GM21717 (cell line): ENCODE measurements at regions not wholly inside any gene's neighbourhood (a gene's known extent, or its start where the extent isn't known, plus 50 kb on each side); places are given as distances from the start of the nearest gene placed in this dataset.
"Not testable (repeated sequence)": the region's sequence is repeated elsewhere in the genome, so short reads cannot be mapped to it uniquely, and the experiment has no call there.

ENCODE experiments used
- ATAC-seq: cut with Tn5 transposase; IDR thresholded peaks from one replicate; pipeline ENCODE4 v1.9.1; 2021; ENCODE audit warnings: mild to moderate bottlenecking, moderate library complexity; ENCODE audit not compliant: unreplicated experiment

GRCh38 chr14:22266142-22266442 lies 322.9 kb downstream of the DAD1 start:
- no peak for ATAC-seq

- no peak for ATAC-seq
Observed at GRCh38 chr14:22265319-22266141, 323.5 kb downstream of the DAD1 start.

- no peak for ATAC-seq
Observed at GRCh38 chr14:22264759-22265158, 324.3 kb downstream of the DAD1 start.

- no peak for ATAC-seq
Observed at GRCh38 chr14:22263961-22264360, 325.1 kb downstream of the DAD1 start.

GRCh38 chr14:22262881-22263280 lies 326.1 kb downstream of the DAD1 start:
- ATAC-seq: no peak

- no peak for ATAC-seq
Observed at GRCh38 chr14:22255017-22255950, 333.7 kb downstream of the DAD1 start.

GRCh38 chr14:22252686-22253085 lies 336.3 kb downstream of the DAD1 start:
- ATAC-seq: no peak

GRCh38 chr14:22251090-22251489 lies 337.9 kb downstream of the DAD1 start:
- ATAC-seq: no peak

- no peak for ATAC-seq
Observed at GRCh38 chr14:22249770-22250169, 339.3 kb downstream of the DAD1 start.

GRCh38 chr14:22243971-22244581 lies 344.9 kb downstream of the DAD1 start:
- no peak for ATAC-seq

GRCh38 chr14:22238320-22238719 lies 350.7 kb downstream of the DAD1 start:
- not testable (repeated sequence) for ATAC-seq

- no peak for ATAC-seq
Observed at GRCh38 chr14:22233377-22233776, 355.6 kb downstream of the DAD1 start.

GRCh38 chr14:22232933-22233332 lies 356.1 kb downstream of the DAD1 start:
- ATAC-seq: no peak

GRCh38 chr14:22232486-22232885 lies 356.5 kb downstream of the DAD1 start:
- no peak for ATAC-seq

GRCh38 chr14:22231018-22231417 lies 358.0 kb downstream of the DAD1 start:
- no peak for ATAC-seq

- no peak for ATAC-seq
Observed at GRCh38 chr14:22230517-22230916, 358.5 kb downstream of the DAD1 start.

GRCh38 chr14:22227084-22227483 lies 361.9 kb downstream of the DAD1 start:
- ATAC-seq: no peak

- ATAC-seq: no peak
Observed at GRCh38 chr14:22226381-22226780, 362.6 kb downstream of the DAD1 start.

GRCh38 chr14:22225516-22226140 lies 363.4 kb downstream of the DAD1 start:
- ATAC-seq: no peak

GRCh38 chr14:22221508-22221907 lies 367.5 kb downstream of the DAD1 start:
- ATAC-seq: no peak

- ATAC-seq: no peak
Observed at GRCh38 chr14:22220427-22220826, 368.6 kb downstream of the DAD1 start.
